HG03565 (cell line): ENCODE measurements at regions not wholly inside any gene's neighbourhood (a gene's known extent, or its start where the extent isn't known, plus 50 kb on each side); places are given as distances from the start of the nearest gene placed in this dataset.
"Not testable (repeated sequence)": the region's sequence is repeated elsewhere in the genome, so short reads cannot be mapped to it uniquely, and the experiment has no call there.

Source experiments
- ATAC-seq: cut with Tn5 transposase; IDR thresholded peaks from one replicate; pipeline ENCODE4 v1.9.1; 2021; ENCODE audit warnings: mild to moderate bottlenecking, moderate library complexity; ENCODE audit not compliant: unreplicated experiment

- no peak for ATAC-seq
Observed at GRCh38 chr5:60519372-60519771, 180.6 kb downstream of the DEPDC1B start.

GRCh38 chr5:60517850-60518249, 182.1 kb downstream of the DEPDC1B start:
- ATAC-seq = no peak

GRCh38 chr5:60517094-60517694, 182.8 kb downstream of the DEPDC1B start:
- no peak for ATAC-seq

- ATAC-seq = no peak
Observed at GRCh38 chr5:60516688-60517087, 183.3 kb downstream of the DEPDC1B start.

- no peak for ATAC-seq
Observed at GRCh38 chr5:60514152-60514551, 185.8 kb downstream of the DEPDC1B start.

GRCh38 chr5:60512117-60512516, 187.8 kb downstream of the DEPDC1B start:
- no peak for ATAC-seq

- ATAC-seq = no peak
Observed at GRCh38 chr5:60510663-60511062, 189.3 kb downstream of the DEPDC1B start.

- no peak for ATAC-seq
Observed at GRCh38 chr5:60510049-60510448, 189.9 kb downstream of the DEPDC1B start.

GRCh38 chr5:60509519-60509918, 190.4 kb downstream of the DEPDC1B start:
- no peak for ATAC-seq

- no peak for ATAC-seq
Observed at GRCh38 chr5:60507687-60508086, 192.3 kb downstream of the DEPDC1B start.

- no peak for ATAC-seq
Observed at GRCh38 chr5:60505373-60506171, 194.4 kb downstream of the DEPDC1B start.

GRCh38 chr5:60504342-60504741, 195.6 kb downstream of the DEPDC1B start:
- peak; percentile 65 for ATAC-seq

GRCh38 chr5:60503771-60504170, 196.2 kb downstream of the DEPDC1B start:
- ATAC-seq = peak; percentile 82

GRCh38 chr5:60497706-60498500, 202.1 kb downstream of the DEPDC1B start:
- no peak for ATAC-seq

GRCh38 chr5:60495644-60496520, 204.1 kb downstream of the DEPDC1B start:
- no peak for ATAC-seq

- peak; percentile 66 for ATAC-seq
Observed at GRCh38 chr5:60494635-60495034, 205.3 kb downstream of the DEPDC1B start.

GRCh38 chr5:60494144-60494543, 205.8 kb downstream of the DEPDC1B start:
- no peak for ATAC-seq

GRCh38 chr5:60493372-60493771, 206.6 kb downstream of the DEPDC1B start:
- ATAC-seq = no peak

GRCh38 chr5:60492958-60493357, 207.0 kb downstream of the DEPDC1B start:
- ATAC-seq = no peak

- not testable (repeated sequence) for ATAC-seq
Observed at GRCh38 chr5:60492358-60492757, 207.6 kb downstream of the DEPDC1B start.
